ENCODE measurements at regions not wholly inside any gene's neighbourhood (a gene's known extent, or its start where the extent isn't known, plus 50 kb on each side); places are given as distances from the start of the nearest gene placed in this dataset.

DNA sequence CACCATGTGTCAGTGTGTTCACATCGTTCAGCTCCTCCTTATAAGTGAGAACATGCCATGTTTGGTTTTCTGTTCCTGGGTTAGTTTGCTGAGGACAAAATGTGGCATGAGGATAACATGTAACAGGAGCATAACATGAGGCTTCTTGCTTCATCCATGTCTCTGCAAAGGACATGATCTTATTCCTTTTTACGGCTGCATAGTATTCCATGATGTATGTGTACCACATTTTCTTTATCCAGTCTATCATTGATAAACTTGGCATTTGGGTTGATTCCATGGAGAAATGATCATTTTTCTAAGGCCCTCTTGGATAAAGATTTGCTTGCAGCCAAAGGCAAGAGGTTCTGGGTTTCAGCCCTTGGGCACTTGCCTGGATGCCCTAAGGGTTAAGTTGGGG is 128.5 kb upstream of the ZEB1 start:
- Histone ChIP-seq H3K4me3 (no peak overlapping the region), H3K36me3 (no peaks in the 10 kb centered on the region), H3K27me3 (no peaks in the 10 kb centered on the region), H3K4me1 (ENCODE audit: insufficient read depth) (no peaks in the 10 kb centered on the region), H3K9me3 (no peaks in the 10 kb centered on the region), H3K27ac (no peak overlapping the region)
- no peak for DNase-seq
- no peak for TF ChIP-seq CTCF (IDR thresholded peaks at IDR 0.05)
- intact Hi-C loops (cut with DNase I), result no loop called here
- 98 to 99% (median 98%) methylated on average over 2 of the region's 2 CpGs for WGBS, 3 donors

GRCh38 chr10:31192475-31192874 is 126.5 kb upstream of the ZEB1 start:
- Histone ChIP-seq H3K4me3 (no peak overlapping the region), H3K36me3 (no peaks in the 10 kb centered on the region), H3K27me3 (no peaks in the 10 kb centered on the region), H3K27ac (no peak overlapping the region), H3K9me3 (no peaks in the 10 kb centered on the region), H3K4me1 (ENCODE audit: insufficient read depth) (no peaks in the 10 kb centered on the region)
- 94 to 97% (median 97%) methylated on average over 6 of the region's 6 CpGs for WGBS, 3 donors
- intact Hi-C loops (cut with DNase I), result no loop called here
- DNase-seq, result no peak
- TF ChIP-seq EP300 (IDR thresholded peaks at IDR 0.05), result no peak
- TF ChIP-seq POLR2A (IDR thresholded peaks at IDR 0.05), result no peak
- TF ChIP-seq CTCF (IDR thresholded peaks at IDR 0.05), result no peak

DNA sequence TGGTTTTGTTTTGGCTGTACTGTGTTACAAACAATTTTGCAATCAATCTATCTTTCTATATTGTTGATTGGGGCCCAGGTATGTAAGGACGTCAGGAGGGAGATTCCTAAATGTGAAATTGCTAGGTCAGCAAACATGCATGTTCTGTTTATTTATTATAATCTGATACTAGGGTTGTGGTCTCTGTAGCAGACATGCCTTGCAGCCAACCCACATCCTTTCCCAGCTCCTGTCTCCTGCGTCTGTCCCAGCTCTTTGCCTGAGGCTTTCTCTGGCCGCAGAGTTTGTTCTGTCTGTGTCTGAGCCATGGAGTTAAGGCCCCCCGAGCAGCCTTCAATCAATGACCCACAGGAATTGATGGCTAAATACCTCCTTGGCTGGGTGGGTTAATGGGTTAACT is 124.0 kb upstream of the ZEB1 start:
- H3K27me3 ChIP-seq, result no peaks in the 10 kb centered on the region
- H3K9me3 ChIP-seq, result no peaks in the 10 kb centered on the region
- TF ChIP-seq POLR2A (IDR thresholded peaks at IDR 0.05) (no peak), CTCF (IDR thresholded peaks at IDR 0.05) (no peak), EP300 (IDR thresholded peaks at IDR 0.05) (no peak)
- H3K4me3 ChIP-seq, result no peak overlapping the region
- DNase-seq, result no peak
- H3K4me1 ChIP-seq (ENCODE audit: insufficient read depth), result no peaks in the 10 kb centered on the region
- WGBS, 3 donors, result 81 to 89% (median 88%) methylated on average over 4 of the region's 4 CpGs
- intact Hi-C loops (cut with DNase I), result no loop called here
- no peak overlapping the region for H3K27ac ChIP-seq
- H3K36me3 ChIP-seq, result no peaks in the 10 kb centered on the region

- Histone ChIP-seq H3K36me3 (no peaks in the 10 kb centered on the region), H3K4me1 (ENCODE audit: insufficient read depth) (no peaks in the 10 kb centered on the region), H3K9me3 (no peaks in the 10 kb centered on the region), H3K27ac (no peak overlapping the region), H3K4me3 (no peak overlapping the region), H3K27me3 (no peaks in the 10 kb centered on the region)
- TF ChIP-seq EP300 (IDR thresholded peaks at IDR 0.05), result no peak
- no peak for TF ChIP-seq POLR2A (IDR thresholded peaks at IDR 0.05)
- TF ChIP-seq CTCF (IDR thresholded peaks at IDR 0.05), result no peak
- intact Hi-C loops (cut with DNase I), result no loop called here
- 84 to 90% (median 89%) methylated on average over 5 of the region's 5 CpGs for WGBS, 3 donors
- no peak for DNase-seq
These were observed 121.1 kb upstream of the ZEB1 start for GRCh38 chr10:31197886-31198285.

DNA sequence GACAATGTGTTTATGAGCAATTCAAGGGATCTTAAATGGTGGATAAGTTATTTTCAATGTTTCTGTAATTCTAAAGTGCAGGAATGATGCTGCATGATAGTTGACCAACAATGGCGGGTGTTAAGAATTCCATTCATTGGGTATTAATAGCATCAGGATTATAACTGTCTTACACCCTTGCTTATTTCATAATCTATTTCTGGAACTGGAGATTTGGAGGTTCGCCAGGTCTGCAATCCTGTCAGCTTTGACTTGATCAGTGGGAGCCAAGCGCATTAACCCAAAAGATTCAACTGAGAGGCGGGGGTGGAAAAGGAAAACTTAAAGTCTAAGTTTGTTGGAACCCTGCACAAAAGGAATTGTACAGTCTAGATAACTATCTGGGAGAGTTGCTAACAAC is 114.9 kb upstream of the ZEB1 start:
- no peak overlapping the region for H3K27ac ChIP-seq
- no peaks in the 10 kb centered on the region for H3K36me3 ChIP-seq
- 86 to 88% (median 87%) methylated on average over 4 of the region's 4 CpGs for WGBS, 3 donors
- no peaks in the 10 kb centered on the region for H3K27me3 ChIP-seq
- TF ChIP-seq POLR2A (IDR thresholded peaks at IDR 0.05) (no peak), CTCF (IDR thresholded peaks at IDR 0.05) (no peak), EP300 (IDR thresholded peaks at IDR 0.05) (no peak)
- DNase-seq, result no peak
- no peaks in the 10 kb centered on the region for H3K4me1 ChIP-seq (ENCODE audit: insufficient read depth)
- H3K4me3 ChIP-seq, result no peak overlapping the region
- intact Hi-C loops (cut with DNase I), result no loop called here
- H3K9me3 ChIP-seq, result no peaks in the 10 kb centered on the region

Data from ovary (tissue), 7 donors.